ENCODE measurements at regions not wholly inside any gene's neighbourhood (a gene's known extent, or its start where the extent isn't known, plus 50 kb on each side); places are given as distances from the start of the nearest gene placed in this dataset.

- TF ChIP-seq POLR2A (IDR thresholded peaks at IDR 0.05) (no peak), CTCF (IDR thresholded peaks at IDR 0.05) (no peak)
- H3K4me1 ChIP-seq = no peaks in the 10 kb centered on the region
- H3K36me3 ChIP-seq = no peaks in the 10 kb centered on the region
- DNase-seq = no peak
- H3K27ac ChIP-seq = no peak overlapping the region
- intact Hi-C loops (cut with DNase I) = no loop called here
- H3K9me3 ChIP-seq = no peaks in the 10 kb centered on the region
- WGBS (ENCODE audit: insufficient coverage, low coverage, low lambda C conversion rate, missing lambda C conversion rate) = 65% methylated on average over 3 of the region's 3 CpGs
- no peak overlapping the region for H3K4me3 ChIP-seq
- ATAC-seq = no peak
- no peaks in the 10 kb centered on the region for H3K27me3 ChIP-seq
Measured at GRCh38 chr12:127628645-127629044, 638.3 kb upstream of the TMEM132C start.

GRCh38 chr12:127629066-127629820 is 637.7 kb upstream of the TMEM132C start:
- H3K4me3 ChIP-seq = no peak overlapping the region
- no peaks in the 10 kb centered on the region for H3K36me3 ChIP-seq
- no peak overlapping the region for H3K27ac ChIP-seq
- TF ChIP-seq CTCF (IDR thresholded peaks at IDR 0.05) (no peak), POLR2A (IDR thresholded peaks at IDR 0.05) (no peak)
- intact Hi-C loops (cut with DNase I) = no loop called here
- no peaks in the 10 kb centered on the region for H3K4me1 ChIP-seq
- 50% methylated on average over 10 of the region's 10 CpGs for WGBS (ENCODE audit: insufficient coverage, low coverage, low lambda C conversion rate, missing lambda C conversion rate)
- H3K9me3 ChIP-seq = no peaks in the 10 kb centered on the region
- no peak for DNase-seq
- ATAC-seq = no peak
- H3K27me3 ChIP-seq = no peaks in the 10 kb centered on the region

GRCh38 chr12:127632461-127632860 is 634.5 kb upstream of the TMEM132C start:
- no peak for ATAC-seq
- TF ChIP-seq CTCF (IDR thresholded peaks at IDR 0.05) (no peak), POLR2A (IDR thresholded peaks at IDR 0.05) (no peak)
- intact Hi-C loops (cut with DNase I) = no loop called here
- Histone ChIP-seq H3K27ac (no peak overlapping the region), H3K27me3 (no peaks in the 10 kb centered on the region), H3K4me1 (no peaks in the 10 kb centered on the region), H3K9me3 (no peaks in the 10 kb centered on the region), H3K36me3 (no peaks in the 10 kb centered on the region), H3K4me3 (no peak overlapping the region)
- 67% methylated on average over 11 of the region's 11 CpGs for WGBS (ENCODE audit: insufficient coverage, low coverage, low lambda C conversion rate, missing lambda C conversion rate)
- DNase-seq = no peak

GRCh38 chr12:127635838-127636237 is 631.1 kb upstream of the TMEM132C start:
- no peaks in the 10 kb centered on the region for H3K9me3 ChIP-seq
- DNase-seq (no peak), ATAC-seq (no peak)
- intact Hi-C loops (cut with DNase I) = no loop called here
- H3K36me3 ChIP-seq = no peaks in the 10 kb centered on the region
- H3K27me3 ChIP-seq = no peaks in the 10 kb centered on the region
- no peaks in the 10 kb centered on the region for H3K4me1 ChIP-seq
- 57% methylated on average over 1 of the region's 4 CpGs for WGBS (ENCODE audit: insufficient coverage, low coverage, low lambda C conversion rate, missing lambda C conversion rate)
- no peak overlapping the region for H3K27ac ChIP-seq
- no peak for TF ChIP-seq CTCF (IDR thresholded peaks at IDR 0.05)
- TF ChIP-seq POLR2A (IDR thresholded peaks at IDR 0.05) = no peak
- H3K4me3 ChIP-seq = no peak overlapping the region
